SU-DHL-6 (cell line): ENCODE measurements at regions not wholly inside any gene's neighbourhood (a gene's known extent, or its start where the extent isn't known, plus 50 kb on each side); places are given as distances from the start of the nearest gene placed in this dataset.
A peak's percentile ranks its signal among the peaks of the same experiment; 100 is the strongest.

Experiments used
- H2AFZ ChIP-seq: fragments of 200-600 bp; sonication (generic); 2 replicates; pipeline ENCODE4 v1.6.1; 2014; ENCODE audit warnings: low read depth, mild to moderate bottlenecking, moderate library complexity, mixed read lengths, antibody characterized with exemption, low read length; ENCODE audit not compliant: severe bottlenecking
- H3F3A ChIP-seq: fragments of 200-600 bp; shearing (Covaris generic); 2 replicates; pipeline ENCODE4 v1.6.0; 2016; ENCODE audit warnings: antibody characterized with exemption, mild to moderate bottlenecking; ENCODE audit not compliant: insufficient read depth
- H3K27ac ChIP-seq: fragments of 200-600 bp; sonication (generic); 2 replicates; pipeline ENCODE4 v1.5.1; 2016; ENCODE audit warnings: low read depth, mild to moderate bottlenecking, low read length, moderate library complexity, mixed read lengths
- H3K27me3 ChIP-seq: fragments of 200-600 bp; sonication (generic), shearing (Covaris generic); 2 replicates; pipeline ENCODE4 v1.6.0; 2014; ENCODE audit warnings: mild to moderate bottlenecking, low read length
- H3K36me3 ChIP-seq: fragments of 200-600 bp; sonication (generic); 2 replicates; pipeline ENCODE4 v1.6.1; 2014; ENCODE audit warnings: mild to moderate bottlenecking, low read length, mixed read lengths
- H3K4me2 ChIP-seq: fragments of 300-600, 200-600 bp; shearing (Covaris generic), sonication (generic); 2 replicates; pipeline ENCODE4 v1.6.0; 2014; ENCODE audit warnings: low read length, low read depth, mild to moderate bottlenecking; ENCODE audit not compliant: poor library complexity, severe bottlenecking
- H3K4me3 ChIP-seq: fragments of 200-600 bp; sonication (generic); 2 replicates; pipeline ENCODE4 v1.5.1; 2014; ENCODE audit warnings: antibody characterized with exemption, low read length, mild to moderate bottlenecking, mixed read lengths; ENCODE audit not compliant: insufficient read depth, poor library complexity, severe bottlenecking
- H3K79me2 ChIP-seq: fragments of 200-600 bp; sonication (generic); 2 replicates; pipeline ENCODE4 v1.6.1; 2014; ENCODE audit warnings: mild to moderate bottlenecking, low read length, moderate library complexity; ENCODE audit not compliant: insufficient read depth
- H3K9ac ChIP-seq: fragments of 200-600 bp; sonication (generic); 2 replicates; pipeline ENCODE4 v1.7.0; 2014; ENCODE audit warnings: mild to moderate bottlenecking, low read length
- H3K9me2 ChIP-seq: fragments of 200-600 bp; sonication (generic); replicated peaks from 2 replicates; pipeline ENCODE4 v1.6.1; 2014; ENCODE audit warnings: low read length; ENCODE audit not compliant: insufficient read depth
- H3K9me3 ChIP-seq: fragments of 200-600 bp; sonication (generic); 2 replicates; pipeline ENCODE4 v1.6.1; 2014; ENCODE audit warnings: low read length, mixed read lengths; ENCODE audit not compliant: insufficient read depth
- H4K20me1 ChIP-seq: fragments of 200-600 bp; sonication (generic); 2 replicates; pipeline ENCODE4 v1.6.1; 2014; ENCODE audit warnings: low read depth, mild to moderate bottlenecking, antibody characterized with exemption, low read length, moderate library complexity, mixed read lengths
- EZH2phosphoT487 ChIP-seq: fragments of 200-600 bp; sonication (generic), shearing (Covaris generic); conservative IDR thresholded peaks from 2 replicates; pipeline ENCODE4 v1.6.1; 2018; ENCODE audit warnings: mild to moderate bottlenecking, antibody characterized with exemption, low read length, moderate library complexity, mixed read lengths
- TF ChIP-seq, protein P1 (sequence below): fragments of 200-600 bp; sonication (generic); IDR thresholded peaks from one replicate; pipeline ENCODE4 v1.5.1; 2017; ENCODE audit warnings: antibody characterized with exemption, mild to moderate bottlenecking, low read length, moderate library complexity; ENCODE audit not compliant: insufficient read depth, poor library complexity, severe bottlenecking

DNA sequence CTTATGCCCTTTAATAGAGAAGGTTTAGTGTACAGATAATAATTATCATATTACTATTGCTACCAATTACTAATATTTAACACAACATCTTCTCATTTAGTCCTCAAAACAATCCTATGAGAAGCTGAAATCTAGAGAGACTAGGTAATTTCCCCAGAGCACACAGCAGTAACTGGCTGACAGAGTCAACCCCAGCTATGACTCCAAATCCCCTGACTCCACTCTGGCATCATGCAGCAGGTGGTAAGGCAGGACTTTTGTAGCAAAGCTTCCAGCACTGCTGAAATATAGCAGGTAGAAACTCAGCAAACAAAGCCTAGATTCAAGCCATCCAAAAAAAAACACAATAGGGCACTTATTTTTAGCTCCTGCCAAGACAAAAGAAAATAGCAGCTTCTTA, 79.3 kb upstream of the RGS2 start:
- no peak for TF ChIP-seq EZH2phosphoT487
- TF ChIP-seq, protein P1, sequence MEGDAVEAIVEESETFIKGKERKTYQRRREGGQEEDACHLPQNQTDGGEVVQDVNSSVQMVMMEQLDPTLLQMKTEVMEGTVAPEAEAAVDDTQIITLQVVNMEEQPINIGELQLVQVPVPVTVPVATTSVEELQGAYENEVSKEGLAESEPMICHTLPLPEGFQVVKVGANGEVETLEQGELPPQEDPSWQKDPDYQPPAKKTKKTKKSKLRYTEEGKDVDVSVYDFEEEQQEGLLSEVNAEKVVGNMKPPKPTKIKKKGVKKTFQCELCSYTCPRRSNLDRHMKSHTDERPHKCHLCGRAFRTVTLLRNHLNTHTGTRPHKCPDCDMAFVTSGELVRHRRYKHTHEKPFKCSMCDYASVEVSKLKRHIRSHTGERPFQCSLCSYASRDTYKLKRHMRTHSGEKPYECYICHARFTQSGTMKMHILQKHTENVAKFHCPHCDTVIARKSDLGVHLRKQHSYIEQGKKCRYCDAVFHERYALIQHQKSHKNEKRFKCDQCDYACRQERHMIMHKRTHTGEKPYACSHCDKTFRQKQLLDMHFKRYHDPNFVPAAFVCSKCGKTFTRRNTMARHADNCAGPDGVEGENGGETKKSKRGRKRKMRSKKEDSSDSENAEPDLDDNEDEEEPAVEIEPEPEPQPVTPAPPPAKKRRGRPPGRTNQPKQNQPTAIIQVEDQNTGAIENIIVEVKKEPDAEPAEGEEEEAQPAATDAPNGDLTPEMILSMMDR = no peak
- no peak overlapping the region for H3K4me2 ChIP-seq
- H3K9ac ChIP-seq = no peak overlapping the region

DNA sequence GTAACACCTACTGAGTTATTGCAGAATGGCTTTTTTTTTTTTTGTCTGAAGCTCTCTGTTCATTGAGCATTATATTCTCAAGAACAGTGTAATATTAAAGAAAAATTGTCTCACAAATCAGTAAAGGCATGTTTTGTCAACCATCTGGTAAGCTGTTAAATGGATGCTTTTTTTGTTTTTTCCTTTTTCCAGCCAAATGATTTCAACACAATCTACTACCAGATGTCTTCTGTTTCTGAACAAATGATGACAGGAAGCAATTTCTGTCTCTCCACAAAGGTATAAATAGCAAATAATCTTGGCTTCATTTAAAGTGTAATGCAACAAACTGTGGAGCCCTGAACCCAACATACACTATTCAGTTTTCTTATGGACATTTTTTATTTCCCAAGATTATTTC, 78.6 kb upstream of the RGS2 start:
- Histone ChIP-seq H2AFZ (no peak overlapping the region), H3K4me3 (no peak overlapping the region), H3K9me2 (no peaks in the 10 kb centered on the region), H3K4me2 (no peak overlapping the region), H3K9ac (no peak overlapping the region), H4K20me1 (no peaks in the 10 kb centered on the region), H3F3A (no peaks in the 10 kb centered on the region), H3K36me3 (no peaks in the 10 kb centered on the region), H3K79me2 (no peaks in the 10 kb centered on the region), H3K27me3 (no peaks in the 10 kb centered on the region), H3K9me3 (no peaks in the 10 kb centered on the region), H3K27ac (no peak overlapping the region)
- TF ChIP-seq, protein P1 = no peak

More for the DNA sequence above, 79.3 kb upstream of the RGS2 start:
- Histone ChIP-seq H3F3A (no peaks in the 10 kb centered on the region), H3K79me2 (no peaks in the 10 kb centered on the region), H3K9me2 (no peaks in the 10 kb centered on the region), H3K4me3 (no peak overlapping the region), H3K27ac (no peak overlapping the region), H3K36me3 (no peaks in the 10 kb centered on the region), H3K27me3 (no peaks in the 10 kb centered on the region), H4K20me1 (no peaks in the 10 kb centered on the region), H3K9me3 (no peaks in the 10 kb centered on the region), H2AFZ (no peak overlapping the region)

DNA sequence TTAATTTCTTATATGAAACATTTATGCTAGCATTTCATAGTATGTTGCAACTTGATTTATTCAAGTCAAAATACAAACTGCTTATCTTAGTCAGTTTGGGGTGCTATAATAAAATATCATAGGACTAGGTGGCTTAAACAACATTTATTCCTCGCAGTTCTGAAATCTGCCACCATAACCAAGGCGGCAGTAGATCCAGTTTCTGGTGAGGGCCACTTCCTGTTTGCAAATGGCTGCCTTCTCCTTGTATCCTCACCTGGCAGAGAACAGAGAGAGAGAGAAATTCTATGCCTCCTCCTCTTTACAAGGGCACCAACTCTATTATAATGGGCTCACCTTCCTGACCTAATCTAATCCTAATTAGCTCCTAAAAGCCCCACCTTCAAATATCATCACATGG, 76.1 kb upstream of the RGS2 start:
- no peaks in the 10 kb centered on the region for H3K27me3 ChIP-seq
- no peak overlapping the region for H3K4me2 ChIP-seq
- peak overlapping the region; percentile 90 for H2AFZ ChIP-seq
- no peaks in the 10 kb centered on the region for H3K9me3 ChIP-seq
- H3K36me3 ChIP-seq = no peaks in the 10 kb centered on the region
- no peak overlapping the region for H3K4me3 ChIP-seq
- no peak overlapping the region for H3K27ac ChIP-seq
- no peak for TF ChIP-seq EZH2phosphoT487
- TF ChIP-seq, protein P1 = no peak
- no peaks in the 10 kb centered on the region for H3F3A ChIP-seq
- no peaks in the 10 kb centered on the region for H4K20me1 ChIP-seq
- no peak overlapping the region for H3K9ac ChIP-seq
- H3K79me2 ChIP-seq = no peaks in the 10 kb centered on the region
- H3K9me2 ChIP-seq = no peaks in the 10 kb centered on the region
